Embryonic facial prominence (tissue), 1 donor: ENCODE measurements at regions not wholly inside any gene's neighbourhood (a gene's known extent, or its start where the extent isn't known, plus 50 kb on each side); places are given as distances from the start of the nearest gene placed in this dataset.

ENCODE experiments used
- DNase-seq: peaks from one replicate; pipeline ENCODE4 v3.0.0-alpha.2; 2016; ENCODE audit errors: extremely low spot score

GRCh38 chr17:33475594-33475993, 182.5 kb upstream of the ASIC2 start:
- no peak for DNase-seq

- no peak for DNase-seq
These were observed 188.6 kb upstream of the ASIC2 start for GRCh38 chr17:33481652-33482051.

- DNase-seq: no peak
These were observed 189.5 kb upstream of the ASIC2 start for GRCh38 chr17:33482636-33483035.

- DNase-seq: no peak
These were observed 191.5 kb upstream of the ASIC2 start for GRCh38 chr17:33484559-33484958.

GRCh38 chr17:33486135-33486885, 193.2 kb upstream of the ASIC2 start:
- no peak for DNase-seq

- no peak for DNase-seq
These were observed 194.2 kb upstream of the ASIC2 start for GRCh38 chr17:33487187-33487879.

GRCh38 chr17:33491871-33492481, 198.9 kb upstream of the ASIC2 start:
- no peak for DNase-seq

GRCh38 chr17:33492731-33493265, 199.7 kb upstream of the ASIC2 start:
- no peak for DNase-seq

GRCh38 chr17:33493566-33493965, 200.5 kb upstream of the ASIC2 start:
- no peak for DNase-seq

- no peak for DNase-seq
These were observed 201.1 kb upstream of the ASIC2 start for GRCh38 chr17:33494151-33494550.

- DNase-seq: no peak
These were observed 204.5 kb upstream of the ASIC2 start for GRCh38 chr17:33497623-33498022.

GRCh38 chr17:33498069-33498468, 205.0 kb upstream of the ASIC2 start:
- no peak for DNase-seq

- no peak for DNase-seq
These were observed 205.9 kb upstream of the ASIC2 start for GRCh38 chr17:33499040-33499439.

- no peak for DNase-seq
These were observed 207.1 kb upstream of the ASIC2 start for GRCh38 chr17:33500151-33500550.

GRCh38 chr17:33501185-33501584, 208.1 kb upstream of the ASIC2 start:
- DNase-seq: no peak

- DNase-seq: no peak
These were observed 211.5 kb upstream of the ASIC2 start for GRCh38 chr17:33504571-33504970.

GRCh38 chr17:33506889-33507650, 214.0 kb upstream of the ASIC2 start:
- no peak for DNase-seq

- no peak for DNase-seq
These were observed 215.1 kb upstream of the ASIC2 start for GRCh38 chr17:33508215-33508614.

- no peak for DNase-seq
These were observed 216.2 kb upstream of the ASIC2 start for GRCh38 chr17:33509331-33509730.

- DNase-seq: no peak
These were observed 218.6 kb upstream of the ASIC2 start for GRCh38 chr17:33511670-33512069.

- DNase-seq: no peak
These were observed 219.0 kb upstream of the ASIC2 start for GRCh38 chr17:33512113-33512512.

- no peak for DNase-seq
These were observed 220.7 kb upstream of the ASIC2 start for GRCh38 chr17:33513769-33514168.
